Liver (tissue), 8 donors: ENCODE measurements at regions not wholly inside any gene's neighbourhood (a gene's known extent, or its start where the extent isn't known, plus 50 kb on each side); places are given as distances from the start of the nearest gene placed in this dataset.

Source experiments
- DNase-seq: peaks from one replicate; pipeline ENCODE4 v3.0.0-alpha.2; 2017; ENCODE audit warnings: low spot score
- H3K27ac ChIP-seq, 2 donors: one replicate each; pipeline ENCODE4 v1.7.0; 2013; ENCODE audit warnings: inconsistent platforms in 2 of 2, low read length in 2 of 2, control low read depth in 1 of 2, low read depth in 1 of 2, mild to moderate bottlenecking in 1 of 2
- H3K27me3 ChIP-seq, 4 donors: one replicate each; pipeline versions ENCODE4 v1.6.1 to v1.7.0; 2013; ENCODE audit warnings: low read length in 3 of 4, inconsistent platforms in 1 of 4, mild to moderate bottlenecking in 1 of 4, moderate library complexity in 1 of 4; ENCODE audit not compliant: control insufficient read depth in 4 of 4, insufficient read depth in 4 of 4
- H3K36me3 ChIP-seq, 4 donors: one replicate each; pipeline versions ENCODE4 v1.6.1 to v1.7.0; 2013; ENCODE audit warnings: low read length in 3 of 4, mild to moderate bottlenecking in 3 of 4, low read depth in 1 of 4, moderate library complexity in 1 of 4; ENCODE audit not compliant: control insufficient read depth in 4 of 4, insufficient read depth in 3 of 4
- H3K4me1 ChIP-seq, 4 donors: one replicate each; pipeline versions ENCODE4 v1.6.1 to v1.7.0; 2013; ENCODE audit warnings: low read length in 3 of 4, mild to moderate bottlenecking in 3 of 4, moderate library complexity in 1 of 4; ENCODE audit not compliant: control insufficient read depth in 4 of 4, insufficient read depth in 4 of 4
- H3K4me3 ChIP-seq, 3 donors: one replicate each; pipeline versions ENCODE4 v1.6.1 to v1.7.0; 2013; ENCODE audit warnings: low read length in 3 of 3, control low read depth in 1 of 3, low read depth in 1 of 3, mild to moderate bottlenecking in 1 of 3
- H3K9ac ChIP-seq, 2 donors: one replicate each; pipeline ENCODE4 v1.7.0; 2013; ENCODE audit warnings: low read length in 2 of 2, mild to moderate bottlenecking in 2 of 2, moderate library complexity in 2 of 2, control low read depth in 1 of 2, low read depth in 1 of 2
- H3K9me3 ChIP-seq, 4 donors: one replicate each; pipeline versions ENCODE4 v1.6.1 to v1.7.0; 2013; ENCODE audit warnings: low read length in 3 of 4; ENCODE audit not compliant: control insufficient read depth in 4 of 4
- ATF3 ChIP-seq: IDR thresholded peaks from 2 replicates; pipeline ENCODE4 v1.6.1; 2016; ENCODE audit warnings: antibody characterized with exemption
- CTCF ChIP-seq: fragments of 150-350 bp; IDR thresholded peaks from 2 replicates; pipeline ENCODE4 v1.5.1; 2017; ENCODE audit warnings: improper control_type of control experiment, low read depth, low read length; ENCODE audit not compliant: missing input control
- EGR1 ChIP-seq, 2 donors: IDR thresholded peaks; 2 replicates each; pipeline ENCODE4 v1.6.1; 2016 to 2018; ENCODE audit warnings: antibody characterized with exemption in 2 of 2, low read depth in 2 of 2
- FOXA1 ChIP-seq: IDR thresholded peaks from 2 replicates; pipeline ENCODE4 v1.6.1; 2016; ENCODE audit warnings: antibody characterized with exemption
- FOXA2 ChIP-seq: IDR thresholded peaks from 2 replicates; pipeline ENCODE4 v1.6.1; 2016; ENCODE audit warnings: antibody characterized with exemption
- GABPA ChIP-seq, 2 donors: IDR thresholded peaks in 1 of 2; conservative IDR thresholded peaks in 1 of 2; 2 replicates each; pipeline ENCODE4 v1.6.1; 2016; ENCODE audit warnings: antibody characterized with exemption in 2 of 2, mild to moderate bottlenecking in 1 of 2, moderate library complexity in 1 of 2
- HNF4A ChIP-seq, 2 donors: conservative IDR thresholded peaks; 2 replicates each; pipeline ENCODE4 v1.6.1; 2016; ENCODE audit warnings: antibody characterized with exemption in 2 of 2, mild to moderate bottlenecking in 2 of 2
- HNF4G ChIP-seq: IDR thresholded peaks from 2 replicates; pipeline ENCODE4 v1.6.1; 2016; ENCODE audit warnings: antibody characterized with exemption
- JUND ChIP-seq, 2 donors: IDR thresholded peaks; 2 replicates each; pipeline ENCODE4 v1.6.1; 2016; ENCODE audit warnings: antibody characterized with exemption in 2 of 2
- MAX ChIP-seq: IDR thresholded peaks from 2 replicates; pipeline ENCODE4 v1.6.1; 2016; ENCODE audit warnings: antibody characterized with exemption
- NR2F2 ChIP-seq: IDR thresholded peaks from 2 replicates; pipeline ENCODE4 v1.6.1; 2016; ENCODE audit warnings: antibody characterized with exemption
- RAD21 ChIP-seq, 2 donors: IDR thresholded peaks; 2 replicates each; pipeline ENCODE4 v1.6.1; 2016; ENCODE audit warnings: antibody characterized with exemption in 2 of 2, mild to moderate bottlenecking in 2 of 2
- REST ChIP-seq: IDR thresholded peaks from 2 replicates; pipeline ENCODE4 v1.6.1; 2016; ENCODE audit warnings: antibody characterized with exemption, mild to moderate bottlenecking
- RXRA ChIP-seq, 2 donors: IDR thresholded peaks; 2 replicates each; pipeline ENCODE4 v1.6.1; 2017 to 2018; ENCODE audit warnings: antibody characterized with exemption in 2 of 2, mild to moderate bottlenecking in 1 of 2
- SP1 ChIP-seq: IDR thresholded peaks from 2 replicates; pipeline ENCODE4 v1.6.1; 2018; ENCODE audit warnings: antibody characterized with exemption, mild to moderate bottlenecking
- TAF1 ChIP-seq: conservative IDR thresholded peaks from 2 replicates; pipeline ENCODE4 v1.6.1; 2016; ENCODE audit warnings: antibody characterized with exemption, mild to moderate bottlenecking
- YY1 ChIP-seq: IDR thresholded peaks from 2 replicates; pipeline ENCODE4 v1.6.1; 2016; ENCODE audit warnings: antibody characterized with exemption, mild to moderate bottlenecking
- ZBTB33 ChIP-seq: IDR thresholded peaks from 2 replicates; pipeline ENCODE4 v1.6.1; 2016; ENCODE audit warnings: antibody characterized with exemption
- WGBS: extraction: QIAGEN DNeasy Blood & Tissue Kit; methylation state at CpG from one replicate; pipeline ENCODE4 v1.1.7; 2013; 5-methylcytosine and 5-hydroxymethylcytosine counted together
- donor health status: healthy.
- donor health status: healthy.
- donor health status: healthy.
- donor health status: healthy.
- donor health status: healthy.

- no peak overlapping the region for H3K27ac ChIP-seq
- TF ChIP-seq ZBTB33 (no peak), MAX (no peak), NR2F2 (no peak), ATF3 (no peak), YY1 (no peak), GABPA (IDR thresholded peaks at IDR 0.05 in 1 of 2, conservative IDR thresholded peaks at IDR 0.05 in 1 of 2) (no peak), RAD21 (IDR thresholded peaks at IDR 0.05) (no peak), HNF4A (conservative IDR thresholded peaks at IDR 0.05) (no peak), JUND (IDR thresholded peaks at IDR 0.05) (no peak), REST (no peak), RXRA (IDR thresholded peaks at IDR 0.05) (no peak), CTCF (no peak), TAF1 (no peak), HNF4G (no peak), SP1 (no peak), FOXA2 (no peak), FOXA1 (no peak), EGR1 (IDR thresholded peaks at IDR 0.05; ENCODE audit: low read depth in 2 of 2) (no peak)
- H3K4me3 ChIP-seq = no peak overlapping the region
- H3K27me3 ChIP-seq = no peaks in the 10 kb centered on the region
- peaks cover 4 to 29% (median 26%) of the 10 kb centered on the region in 4 donors for H3K4me1 ChIP-seq
- H3K9ac ChIP-seq = no peak overlapping the region
- DNase-seq = no peak
- no peaks in the 10 kb centered on the region for H3K36me3 ChIP-seq
- WGBS = 71% methylated on average over 2 of the region's 2 CpGs
- no peaks in the 10 kb centered on the region for H3K9me3 ChIP-seq
Measured at GRCh38 chr1:193545171-193545570, 358.8 kb upstream of the B3GALT2 start.
